BLaER1 (cell line): ENCODE measurements at regions not wholly inside any gene's neighbourhood (a gene's known extent, or its start where the extent isn't known, plus 50 kb on each side); places are given as distances from the start of the nearest gene placed in this dataset.

Experiments used
- H3K27ac ChIP-seq: shearing (Covaris generic); formaldehyde crosslinking; 2 replicates; pipeline ENCODE4 v1.8.1; 2022
- H3K27me3 ChIP-seq: shearing (Covaris generic); formaldehyde crosslinking; 2 replicates; pipeline ENCODE4 v1.8.1; 2022
- H3K36me3 ChIP-seq: shearing (Covaris generic); formaldehyde crosslinking; 2 replicates; pipeline ENCODE4 v1.8.1; 2022
- H3K4me1 ChIP-seq: shearing (Covaris generic); formaldehyde crosslinking; 2 replicates; pipeline ENCODE4 v1.8.1; 2022
- H3K4me2 ChIP-seq: shearing (Covaris generic); formaldehyde crosslinking; 2 replicates; pipeline ENCODE4 v1.8.1; 2022
- H3K4me3 ChIP-seq: shearing (Covaris generic); formaldehyde crosslinking; 2 replicates; pipeline ENCODE4 v1.8.1; 2022
- H3K9ac ChIP-seq: shearing (Covaris generic); formaldehyde crosslinking; 2 replicates; pipeline ENCODE4 v1.8.1; 2022
- H3K9me3 ChIP-seq: shearing (Covaris generic); formaldehyde crosslinking; 2 replicates; pipeline ENCODE4 v1.8.1; 2022
- H4K20me1 ChIP-seq: shearing (Covaris generic); formaldehyde crosslinking; 2 replicates; pipeline ENCODE4 v1.8.1; 2022
- Cebpa-rat ChIP-seq: shearing (Covaris generic); IDR thresholded peaks from 2 replicates; pipeline ENCODE4 v1.8.1; 2022

DNA sequence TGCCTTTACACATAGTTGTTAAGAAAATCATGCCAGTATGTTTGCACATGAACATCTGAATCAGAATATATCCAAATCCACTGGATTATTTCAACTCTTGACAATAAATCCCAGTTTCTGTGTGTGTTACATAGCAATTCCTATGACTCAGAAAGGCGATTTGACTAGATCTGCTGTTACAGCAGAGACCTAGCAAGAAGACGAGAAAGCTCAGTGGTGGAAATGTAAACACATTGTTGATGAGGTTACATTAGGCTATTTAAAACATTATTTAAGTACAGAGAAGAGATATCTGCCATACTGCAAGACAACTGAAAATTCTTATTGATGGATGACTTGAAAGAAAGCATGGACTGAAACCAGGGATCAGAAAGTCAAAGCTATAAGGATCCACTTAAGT is 73.0 kb upstream of the SMIM21 start:
- H3K9me3 ChIP-seq = no peaks in the 10 kb centered on the region
- no peak overlapping the region for H3K9ac ChIP-seq
- H3K36me3 ChIP-seq = no peaks in the 10 kb centered on the region
- H3K27ac ChIP-seq = no peak overlapping the region
- no peaks in the 10 kb centered on the region for H3K27me3 ChIP-seq
- peaks cover 14% of the 10 kb centered on the region for H3K4me1 ChIP-seq
- H3K4me3 ChIP-seq = no peak overlapping the region
- no peaks in the 10 kb centered on the region for H4K20me1 ChIP-seq
- H3K4me2 ChIP-seq = no peak overlapping the region
- TF ChIP-seq Cebpa-rat = no peak

GRCh38 chr18:75497576-75498235 is 70.2 kb upstream of the SMIM21 start:
- TF ChIP-seq Cebpa-rat = no peak
- Histone ChIP-seq H4K20me1 (no peaks in the 10 kb centered on the region), H3K4me1 (no peaks in the 10 kb centered on the region), H3K9ac (no peak overlapping the region), H3K36me3 (no peaks in the 10 kb centered on the region), H3K4me3 (no peak overlapping the region), H3K9me3 (no peaks in the 10 kb centered on the region), H3K4me2 (no peak overlapping the region), H3K27me3 (no peaks in the 10 kb centered on the region), H3K27ac (no peak overlapping the region)

DNA sequence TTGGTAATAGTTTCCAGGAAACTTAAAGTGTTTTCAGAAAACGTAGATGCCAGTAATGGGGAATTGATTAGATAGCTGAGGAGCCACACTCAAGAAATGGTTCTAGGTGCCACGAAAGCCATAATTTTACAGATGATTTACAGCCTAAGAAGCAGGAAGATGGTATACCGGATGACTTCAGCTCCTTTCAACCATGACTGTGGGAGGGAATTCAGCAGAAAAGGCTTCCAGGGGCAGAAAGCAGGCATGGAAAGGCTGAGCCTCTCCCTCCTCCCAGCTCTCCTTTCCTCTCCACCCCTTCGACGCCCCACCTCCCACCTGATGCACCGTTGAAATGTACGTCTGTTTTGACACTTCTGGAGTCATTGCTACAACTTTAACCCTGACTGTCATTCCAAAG is 68.6 kb upstream of the SMIM21 start:
- Histone ChIP-seq H4K20me1 (no peaks in the 10 kb centered on the region), H3K4me1 (no peaks in the 10 kb centered on the region), H3K27me3 (no peaks in the 10 kb centered on the region), H3K4me2 (no peak overlapping the region), H3K4me3 (no peak overlapping the region), H3K9ac (no peak overlapping the region), H3K9me3 (no peaks in the 10 kb centered on the region), H3K27ac (no peak overlapping the region), H3K36me3 (no peaks in the 10 kb centered on the region)
- TF ChIP-seq Cebpa-rat = no peak

DNA sequence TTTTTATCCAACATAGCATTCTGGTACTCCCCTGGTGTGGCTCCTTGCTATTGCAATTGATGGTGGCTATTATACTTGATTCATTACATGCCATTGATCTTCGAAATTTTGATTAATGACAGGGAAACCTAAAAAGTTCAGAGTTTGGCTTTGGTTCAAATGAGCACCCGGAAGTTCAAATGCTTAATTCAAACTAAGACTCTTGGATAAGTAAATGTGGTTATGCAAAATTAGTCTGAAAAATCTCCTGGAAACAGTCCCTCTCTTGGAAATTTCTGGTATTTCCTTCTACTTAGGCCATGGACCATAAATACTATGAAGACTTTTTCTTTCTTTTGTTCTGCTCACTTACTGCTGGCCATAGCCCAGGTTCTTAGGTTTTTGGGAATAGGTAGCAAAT is 65.3 kb upstream of the SMIM21 start:
- Histone ChIP-seq H3K4me3 (no peak overlapping the region), H3K4me1 (no peaks in the 10 kb centered on the region), H3K4me2 (no peak overlapping the region), H3K9ac (no peak overlapping the region), H4K20me1 (no peaks in the 10 kb centered on the region), H3K27ac (no peak overlapping the region), H3K9me3 (no peaks in the 10 kb centered on the region), H3K27me3 (no peaks in the 10 kb centered on the region), H3K36me3 (no peaks in the 10 kb centered on the region)
- TF ChIP-seq Cebpa-rat = no peak

DNA sequence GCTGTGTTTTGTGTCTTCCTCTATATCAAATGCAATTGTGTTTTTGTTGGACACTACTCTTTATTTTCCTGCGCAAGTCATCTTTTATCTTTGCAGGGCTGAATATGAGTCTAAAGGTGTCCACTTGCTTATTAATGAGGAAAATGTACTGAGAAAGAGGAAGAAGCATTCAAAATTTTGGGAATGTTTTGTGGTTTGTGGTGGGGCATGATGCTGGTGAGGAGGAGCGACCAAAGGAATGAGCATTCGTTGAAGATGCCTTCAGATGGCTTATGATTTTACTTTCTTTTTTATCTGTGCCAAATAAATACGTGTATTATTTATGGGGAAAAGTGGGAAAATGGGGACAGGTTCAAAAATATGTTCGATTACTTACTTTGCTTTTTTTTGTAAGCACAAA is 63.9 kb upstream of the SMIM21 start:
- Histone ChIP-seq H3K9ac (no peak overlapping the region), H3K27ac (no peak overlapping the region)
- TF ChIP-seq Cebpa-rat = no peak

GRCh38 chr18:75489493-75490190 is 62.1 kb upstream of the SMIM21 start:
- Histone ChIP-seq H3K27ac (no peak overlapping the region), H3K4me1 (no peaks in the 10 kb centered on the region), H3K9ac (no peak overlapping the region), H3K27me3 (no peaks in the 10 kb centered on the region), H3K36me3 (no peaks in the 10 kb centered on the region), H3K4me2 (no peak overlapping the region), H4K20me1 (no peaks in the 10 kb centered on the region), H3K9me3 (no peaks in the 10 kb centered on the region), H3K4me3 (no peak overlapping the region)
- no peak for TF ChIP-seq Cebpa-rat

More for the DNA sequence above, 63.9 kb upstream of the SMIM21 start:
- H3K9me3 ChIP-seq = no peaks in the 10 kb centered on the region
- no peaks in the 10 kb centered on the region for H3K4me1 ChIP-seq
- no peaks in the 10 kb centered on the region for H3K36me3 ChIP-seq
- no peak overlapping the region for H3K4me3 ChIP-seq
- no peaks in the 10 kb centered on the region for H3K27me3 ChIP-seq
- no peak overlapping the region for H3K4me2 ChIP-seq
- H4K20me1 ChIP-seq = no peaks in the 10 kb centered on the region

DNA sequence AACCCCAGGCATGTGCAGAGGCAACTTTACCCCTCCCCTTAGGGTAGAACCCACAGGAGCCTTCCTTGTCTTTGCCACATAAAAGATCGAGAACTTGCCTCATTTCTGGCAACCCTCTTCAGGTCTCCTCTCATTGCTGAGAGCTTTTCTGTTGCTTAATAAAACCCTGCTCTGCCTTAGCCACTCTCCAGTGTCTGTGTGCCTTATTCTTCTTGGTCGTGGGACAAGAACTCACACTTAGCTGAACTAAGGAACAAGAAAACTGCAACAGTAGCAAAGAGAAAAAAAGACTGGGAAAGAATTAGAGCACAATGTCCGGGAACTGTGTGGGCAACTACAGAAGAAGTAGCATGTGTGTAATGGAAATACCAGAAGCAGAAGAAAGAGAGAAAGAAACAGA is 56.2 kb upstream of the SMIM21 start:
- H3K9me3 ChIP-seq = peaks cover 37% of the 10 kb centered on the region
- H3K4me2 ChIP-seq = no peak overlapping the region
- no peaks in the 10 kb centered on the region for H3K36me3 ChIP-seq
- H4K20me1 ChIP-seq = no peaks in the 10 kb centered on the region
- no peak overlapping the region for H3K4me3 ChIP-seq
- no peaks in the 10 kb centered on the region for H3K27me3 ChIP-seq
- H3K4me1 ChIP-seq = no peaks in the 10 kb centered on the region
- no peak overlapping the region for H3K27ac ChIP-seq
- TF ChIP-seq Cebpa-rat = no peak
- no peak overlapping the region for H3K9ac ChIP-seq

- H3K4me1 ChIP-seq = no peaks in the 10 kb centered on the region
- no peaks in the 10 kb centered on the region for H3K36me3 ChIP-seq
- H3K9me3 ChIP-seq = peaks cover 37% of the 10 kb centered on the region
- H4K20me1 ChIP-seq = no peaks in the 10 kb centered on the region
- TF ChIP-seq Cebpa-rat = no peak
- H3K9ac ChIP-seq = no peak overlapping the region
- H3K27ac ChIP-seq = no peak overlapping the region
- no peak overlapping the region for H3K4me2 ChIP-seq
- no peaks in the 10 kb centered on the region for H3K27me3 ChIP-seq
- H3K4me3 ChIP-seq = no peak overlapping the region
Measured at GRCh38 chr18:75482880-75483279, 55.4 kb upstream of the SMIM21 start.

- no peaks in the 10 kb centered on the region for H3K27me3 ChIP-seq
- H4K20me1 ChIP-seq = no peaks in the 10 kb centered on the region
- no peaks in the 10 kb centered on the region for H3K4me1 ChIP-seq
Measured at GRCh38 chr18:75480487-75480886, 53.0 kb upstream of the SMIM21 start.

DNA sequence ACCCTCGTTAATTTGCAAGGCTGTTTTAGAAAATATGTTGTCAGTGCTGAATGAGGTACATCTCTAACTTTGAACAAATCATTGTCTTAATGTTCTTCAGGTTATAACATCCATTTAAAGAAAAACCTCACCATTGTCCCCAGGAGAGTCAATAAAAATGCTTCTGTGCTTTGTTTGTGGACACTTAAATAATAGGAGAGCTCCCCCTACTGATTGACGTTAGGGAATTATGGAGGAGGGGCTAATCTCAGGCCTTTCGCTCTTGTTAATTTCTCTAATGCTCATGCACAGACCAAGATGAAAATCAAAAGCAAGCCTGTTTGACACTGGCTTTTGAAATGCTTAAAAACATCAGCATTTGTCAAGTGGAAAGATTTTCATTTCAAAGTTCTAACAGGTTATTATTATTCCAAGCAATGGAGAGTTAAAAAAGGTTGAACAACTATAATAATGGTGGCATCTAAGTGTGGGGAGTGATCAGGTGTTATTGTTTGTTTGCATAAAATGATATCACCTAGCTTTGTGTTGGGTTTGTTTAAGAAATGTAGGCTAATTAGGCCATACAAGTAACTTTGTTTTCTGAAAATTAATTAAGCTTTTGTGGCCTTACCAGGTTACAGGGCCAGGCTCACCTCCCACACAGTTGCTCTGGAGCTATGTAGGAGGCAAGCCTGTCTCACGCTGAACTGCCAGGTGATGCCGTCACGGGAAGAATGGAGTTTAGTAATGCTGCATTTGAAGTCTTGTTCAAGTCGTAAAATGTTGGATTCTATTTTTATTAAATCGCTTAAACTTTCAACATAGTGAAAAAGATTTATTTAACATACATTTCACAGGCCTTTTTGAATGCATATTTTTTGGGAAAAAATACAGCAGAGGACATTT is 51.7 kb upstream of the SMIM21 start:
- Histone ChIP-seq H3K27me3 (no peaks in the 10 kb centered on the region), H3K4me3 (no peak overlapping the region), H3K9me3 (peaks cover 34% of the 10 kb centered on the region), H3K36me3 (no peaks in the 10 kb centered on the region), H3K4me1 (no peaks in the 10 kb centered on the region), H3K27ac (no peak overlapping the region), H4K20me1 (no peaks in the 10 kb centered on the region), H3K4me2 (no peak overlapping the region), H3K9ac (no peak overlapping the region)
- no peak for TF ChIP-seq Cebpa-rat

More at GRCh38 chr18:75480487-75480886, 53.0 kb upstream of the SMIM21 start:
- H3K9ac ChIP-seq = no peak overlapping the region
- H3K36me3 ChIP-seq = no peaks in the 10 kb centered on the region
- TF ChIP-seq Cebpa-rat = no peak
- H3K9me3 ChIP-seq = peaks cover 37% of the 10 kb centered on the region
- no peak overlapping the region for H3K4me3 ChIP-seq
- H3K27ac ChIP-seq = no peak overlapping the region
- no peak overlapping the region for H3K4me2 ChIP-seq
